ENCODE measurements at regions not wholly inside any gene's neighbourhood (a gene's known extent, or its start where the extent isn't known, plus 50 kb on each side); places are given as distances from the start of the nearest gene placed in this dataset.

DNA sequence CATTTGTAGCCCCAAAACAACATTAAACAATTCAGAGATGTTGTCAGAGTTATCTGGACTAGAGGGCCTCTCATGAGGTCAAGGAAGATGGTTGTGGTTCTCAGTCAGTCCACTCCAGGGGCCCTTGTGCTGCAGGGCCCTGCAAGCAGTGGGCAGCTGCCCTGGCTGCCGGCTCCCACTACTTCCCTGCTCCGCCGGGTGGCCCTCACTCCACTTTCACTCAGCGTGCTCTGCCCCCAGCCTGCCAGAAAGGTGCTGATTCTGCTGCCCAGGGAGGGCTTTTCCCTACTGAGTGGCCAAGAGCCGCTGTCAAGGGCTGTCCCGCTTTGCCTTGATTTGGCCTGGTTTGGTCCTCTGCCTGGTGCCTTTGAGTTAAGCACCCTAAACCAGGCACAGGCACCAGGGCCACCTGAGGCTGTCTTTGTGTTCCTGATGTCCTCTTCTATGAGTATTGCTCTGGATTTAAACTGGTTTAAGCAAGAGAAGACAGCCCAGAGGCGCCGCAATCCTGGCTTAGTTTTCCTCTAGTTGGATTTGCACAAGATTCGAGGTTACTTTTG lies 117.2 kb downstream of the GADD45G start:
- DNase-seq (ENCODE audit: low read depth, low spot score), result no peak

DNA sequence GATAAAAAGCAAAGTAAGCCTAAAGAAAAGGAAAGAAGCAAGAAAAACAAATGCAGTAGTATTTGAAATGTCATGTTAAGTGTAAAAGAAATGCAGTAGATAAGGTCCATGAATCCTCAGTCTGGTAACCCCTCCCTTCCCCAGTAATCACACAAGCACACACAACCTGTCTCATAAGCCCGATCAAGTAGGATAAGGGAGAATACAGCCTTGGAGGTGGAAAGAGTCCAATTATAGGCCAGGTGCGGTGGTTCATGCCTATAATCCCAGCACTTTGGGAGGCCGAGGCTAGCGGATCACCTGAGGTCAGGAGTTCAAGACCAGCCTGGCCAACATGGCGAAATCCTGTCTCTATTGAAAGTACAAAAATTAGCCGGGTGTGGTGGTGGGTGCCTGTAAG lies 117.9 kb downstream of the GADD45G start:
- DNase-seq (ENCODE audit: low read depth, low spot score), result no peak

DNA sequence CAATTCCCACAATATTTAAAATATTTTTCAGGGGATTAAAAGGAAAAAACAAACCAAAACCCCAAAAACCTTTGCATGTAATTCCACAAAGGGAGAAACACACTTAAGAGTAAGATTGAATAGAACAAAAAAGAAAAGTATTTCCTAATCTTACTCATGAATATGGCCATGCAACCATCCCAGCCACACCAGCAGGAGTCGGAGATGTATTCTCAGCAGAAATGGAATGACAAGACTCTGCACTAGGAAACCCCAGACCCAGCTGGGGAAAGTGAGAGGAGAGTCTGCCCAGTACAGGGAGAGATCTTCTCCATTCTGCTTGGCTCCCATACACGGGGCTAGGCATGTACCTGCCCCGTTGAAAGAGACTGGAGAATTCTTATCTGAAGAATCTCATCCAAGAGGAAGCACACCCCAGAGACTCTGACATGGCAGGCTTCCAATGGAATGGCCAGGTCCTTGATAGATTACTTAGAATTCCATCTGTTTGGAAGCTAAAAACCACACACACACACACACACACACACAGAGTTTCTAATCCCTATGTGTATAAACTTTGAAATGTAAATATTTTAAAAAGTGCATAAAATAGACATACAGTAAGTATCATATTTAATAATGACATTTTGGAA lies 118.8 kb downstream of the GADD45G start:
- DNase-seq (ENCODE audit: low read depth, low spot score), result no peak

DNA sequence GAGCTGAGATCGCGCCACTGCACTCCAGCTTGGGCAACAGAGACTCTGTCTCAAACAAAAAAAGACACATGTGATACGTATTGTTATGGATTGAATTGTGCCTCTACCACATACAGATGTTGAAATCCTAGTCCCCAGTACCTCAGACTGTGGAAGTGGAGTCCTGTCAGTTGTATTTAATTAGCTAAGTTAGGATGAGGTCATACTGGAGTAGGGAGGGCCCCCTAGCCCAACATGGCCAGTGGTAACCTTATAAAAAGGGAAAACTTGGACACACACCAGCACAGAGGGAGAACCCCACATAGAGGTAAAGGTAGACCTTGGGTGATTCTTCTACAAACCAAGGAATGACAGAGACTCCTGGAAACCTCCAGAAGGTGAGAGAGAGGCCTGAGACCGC lies 119.8 kb downstream of the GADD45G start:
- no peak for DNase-seq (ENCODE audit: low read depth, low spot score)

DNA sequence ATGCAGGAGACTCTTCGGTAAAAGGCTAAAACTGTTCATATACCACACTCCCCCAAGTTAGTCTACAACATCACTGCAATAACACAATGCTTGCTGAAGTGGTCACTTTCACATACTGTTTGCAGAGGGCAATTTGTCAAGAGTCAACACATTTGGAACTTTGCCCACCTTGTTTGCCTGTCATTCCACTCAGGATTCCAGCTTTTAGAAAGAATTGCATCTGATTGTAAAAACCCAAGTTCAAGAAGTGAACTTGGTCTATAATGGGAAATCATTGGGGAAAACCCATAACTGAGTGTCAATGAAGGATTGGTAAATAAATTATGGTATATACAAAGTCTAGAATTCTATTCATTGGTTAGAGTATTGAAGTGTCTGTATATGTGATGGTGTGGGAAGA lies 120.5 kb downstream of the GADD45G start:
- no peak for DNase-seq (ENCODE audit: low read depth, low spot score)

DNA sequence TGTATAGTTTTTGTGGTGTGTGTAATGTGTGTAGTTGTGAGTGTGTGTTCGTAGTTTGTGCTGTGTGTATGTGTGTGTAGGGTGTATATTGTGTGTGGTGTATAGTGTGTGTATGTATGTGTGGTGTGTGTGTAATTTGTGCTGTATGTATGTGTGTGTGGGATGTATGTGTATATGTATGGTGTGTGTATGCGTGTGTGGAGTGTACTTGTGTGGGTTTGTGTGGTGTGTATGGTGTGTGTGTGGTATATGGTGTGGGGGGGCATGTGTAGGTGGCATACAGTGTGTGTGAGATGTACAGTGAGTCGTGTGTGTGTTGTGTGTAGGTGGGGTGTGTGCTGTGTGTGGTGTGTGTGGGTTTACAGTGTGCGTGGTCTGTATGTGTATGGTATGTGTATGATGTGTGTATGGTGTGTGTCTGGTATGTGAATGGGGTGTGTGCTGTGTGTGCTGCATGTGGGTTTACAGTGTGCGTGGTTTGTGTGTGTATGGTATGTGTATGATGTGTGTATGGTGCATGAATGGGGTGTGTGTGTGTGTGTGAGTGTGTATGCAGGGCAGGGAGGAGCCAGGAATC lies 125.2 kb downstream of the GADD45G start:
- DNase-seq (ENCODE audit: low read depth, low spot score), result no peak

DNA sequence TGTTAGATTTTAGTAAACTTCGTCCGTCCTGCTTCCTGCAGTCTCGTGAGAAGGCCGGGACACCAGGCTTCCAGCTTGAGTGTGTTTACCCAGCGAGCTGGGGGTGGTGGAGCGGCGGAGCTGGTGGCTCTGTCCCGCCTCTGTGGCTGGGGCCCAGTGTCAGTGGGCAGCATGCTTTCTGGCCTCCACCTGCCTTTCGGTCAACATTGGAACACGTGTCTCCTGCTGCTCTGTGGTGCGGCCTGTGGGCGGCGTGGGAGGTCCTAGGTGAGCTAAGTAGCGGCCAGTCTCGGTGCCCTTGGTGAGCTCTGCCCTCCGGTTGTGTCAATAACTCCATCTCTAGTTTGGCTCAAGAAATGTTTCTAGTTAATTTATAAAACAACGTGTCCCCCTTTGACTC lies 125.9 kb downstream of the GADD45G start:
- no peak for DNase-seq (ENCODE audit: low read depth, low spot score)

DNA sequence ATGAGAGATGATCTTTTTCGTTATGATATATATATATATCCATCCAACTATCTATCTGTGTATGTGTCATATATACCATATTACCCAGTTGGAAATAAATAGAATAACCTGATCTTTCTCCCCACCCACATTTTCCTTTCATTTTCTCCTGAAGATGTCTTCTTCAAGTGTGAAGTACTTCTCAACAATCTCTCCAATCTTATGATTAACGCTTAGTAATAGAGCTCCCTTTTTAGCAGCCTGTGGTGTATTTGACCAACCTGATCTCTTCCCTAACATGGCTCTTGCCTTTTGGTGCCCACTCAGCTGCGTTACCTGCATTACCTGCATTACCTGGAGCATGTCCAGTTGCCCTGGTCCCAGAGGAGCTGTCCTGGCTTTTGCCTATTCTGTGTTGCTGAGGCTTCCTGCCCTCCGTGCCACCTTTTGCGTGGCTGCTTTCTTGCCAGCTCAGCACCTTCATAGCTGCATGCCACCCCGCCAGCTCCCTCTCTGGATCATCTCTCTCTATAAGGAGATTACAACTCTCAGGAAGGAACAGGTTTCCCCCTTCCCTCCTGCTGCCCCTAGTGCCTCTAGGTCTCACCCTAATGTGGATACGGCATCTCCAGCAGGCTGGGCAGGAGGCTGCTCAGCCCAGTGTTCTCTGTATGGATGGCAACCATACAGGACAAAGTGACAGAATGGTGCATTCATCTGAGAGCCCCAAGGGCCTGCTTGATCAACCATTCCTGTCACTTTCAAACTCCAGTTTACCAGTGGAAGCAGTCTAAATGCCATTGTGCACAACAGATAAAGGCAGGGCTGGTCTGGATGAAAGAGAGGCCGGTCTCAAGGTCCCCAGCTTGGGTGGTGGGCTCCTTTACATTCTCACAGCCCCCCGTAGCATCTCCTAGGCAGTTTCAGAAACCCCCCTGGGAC lies 126.7 kb downstream of the GADD45G start:
- no peak for DNase-seq (ENCODE audit: low read depth, low spot score)

DNA sequence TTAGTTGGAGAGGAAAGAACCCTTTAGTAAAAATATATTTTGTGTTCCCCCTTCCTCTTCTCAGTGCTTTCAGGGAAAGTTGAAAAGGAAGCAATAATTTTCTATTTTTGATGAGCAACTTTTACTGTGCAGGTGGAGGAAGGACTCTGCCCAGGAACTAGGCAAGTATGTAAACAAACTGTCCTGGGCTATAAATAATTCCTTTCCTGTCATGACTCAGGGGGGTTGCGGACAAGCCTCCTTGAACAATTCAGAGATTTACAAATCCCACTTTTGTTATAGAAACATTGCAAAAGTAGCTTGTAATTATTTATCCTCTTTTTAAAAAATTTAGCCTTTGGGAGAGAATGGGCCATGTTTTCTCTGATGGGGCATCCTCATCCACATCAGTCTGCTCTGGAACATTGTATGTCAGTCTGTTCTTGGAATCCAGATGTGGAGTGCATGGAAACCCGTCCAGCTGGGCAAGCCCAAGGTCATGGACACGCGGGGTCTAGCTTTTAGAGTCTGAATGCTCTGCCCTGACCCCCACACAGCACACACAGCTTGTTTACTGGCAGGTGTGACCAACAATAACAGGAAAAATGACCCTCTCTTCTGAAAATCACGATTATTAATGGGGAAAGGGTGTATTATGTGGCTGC lies 127.6 kb downstream of the GADD45G start:
- no peak for DNase-seq (ENCODE audit: low read depth, low spot score)

DNA sequence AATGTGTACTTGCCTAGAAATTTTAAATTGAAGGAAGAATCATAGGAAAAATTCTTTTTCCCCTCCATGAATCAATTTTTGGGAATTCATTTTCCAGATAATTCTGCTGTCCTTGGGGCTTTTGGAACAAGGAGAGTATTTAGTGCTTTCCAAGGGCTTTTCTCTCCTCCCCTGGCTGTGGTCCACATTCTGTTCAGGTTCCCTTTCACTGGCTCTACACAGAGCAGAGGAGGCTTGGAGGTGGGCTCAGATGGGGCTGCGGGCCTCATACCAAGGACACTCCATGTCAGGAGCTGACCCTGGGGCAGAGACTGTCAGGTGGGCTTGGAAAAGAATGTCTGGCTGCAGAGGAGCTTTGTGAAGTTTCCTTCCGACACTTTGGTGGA lies 128.1 kb downstream of the GADD45G start:
- DNase-seq (ENCODE audit: low read depth, low spot score), result no peak

DNA sequence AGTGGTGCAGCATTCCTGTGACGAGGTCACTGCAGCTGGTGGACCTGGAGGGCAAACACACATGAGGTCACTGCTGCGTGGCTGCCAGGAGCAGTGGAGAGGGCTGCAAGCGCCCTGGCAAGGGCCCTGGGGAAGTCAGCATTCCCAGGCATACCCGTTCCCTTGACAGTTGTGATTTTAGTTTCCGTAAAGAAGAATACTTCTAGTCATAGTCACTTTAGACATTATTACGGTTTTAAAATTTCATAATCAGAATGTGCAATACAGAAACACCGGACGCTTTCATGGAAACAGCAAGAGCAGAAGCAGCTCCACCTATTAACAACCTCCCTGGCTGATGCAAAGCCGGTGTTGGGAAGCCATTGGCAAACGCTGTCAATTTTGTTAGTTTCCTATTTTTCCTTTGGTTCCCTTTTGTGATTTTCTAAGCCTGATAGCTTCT lies 129.8 kb downstream of the GADD45G start:
- DNase-seq (ENCODE audit: low read depth, low spot score), result no peak

DNA sequence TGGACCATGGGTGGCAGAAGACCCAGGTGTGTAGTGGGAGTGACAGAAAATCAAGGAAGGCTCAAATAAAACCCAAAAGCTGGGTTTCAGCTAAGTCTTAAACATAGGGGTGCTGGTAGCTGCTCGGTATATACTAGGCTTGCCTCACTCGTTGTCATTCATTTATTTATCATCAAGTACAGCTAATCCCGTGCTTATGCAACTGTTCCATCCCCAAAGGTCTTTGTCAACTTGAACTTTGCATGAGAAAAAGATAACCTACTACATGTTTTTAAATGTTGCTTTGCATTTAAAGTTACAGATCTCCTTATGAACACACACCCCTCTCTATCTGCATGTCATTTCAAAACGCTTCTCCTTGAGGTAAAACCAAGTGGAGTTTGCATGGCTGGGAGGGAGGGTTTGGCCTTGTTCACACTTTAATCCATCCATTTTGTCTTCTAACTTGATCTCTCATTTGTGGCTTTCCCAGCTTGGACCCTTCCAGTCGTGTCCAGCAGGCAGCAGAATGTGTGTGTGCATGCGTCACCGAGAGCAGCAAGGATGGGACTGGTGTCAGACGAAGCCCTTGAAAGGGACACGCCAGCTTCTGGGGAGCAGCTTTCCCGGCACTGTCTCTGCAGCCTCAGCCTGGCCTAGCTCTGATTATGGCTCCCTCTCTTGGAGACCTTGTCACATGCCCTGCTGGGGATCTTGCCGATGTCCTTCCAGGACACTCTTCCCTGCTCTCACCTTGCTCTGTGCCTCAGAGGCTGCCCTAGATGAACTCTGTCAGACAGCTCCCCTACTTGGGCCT lies 133.5 kb downstream of the GADD45G start:
- DNase-seq (ENCODE audit: low read depth, low spot score), result peak; percentile 20

DNA sequence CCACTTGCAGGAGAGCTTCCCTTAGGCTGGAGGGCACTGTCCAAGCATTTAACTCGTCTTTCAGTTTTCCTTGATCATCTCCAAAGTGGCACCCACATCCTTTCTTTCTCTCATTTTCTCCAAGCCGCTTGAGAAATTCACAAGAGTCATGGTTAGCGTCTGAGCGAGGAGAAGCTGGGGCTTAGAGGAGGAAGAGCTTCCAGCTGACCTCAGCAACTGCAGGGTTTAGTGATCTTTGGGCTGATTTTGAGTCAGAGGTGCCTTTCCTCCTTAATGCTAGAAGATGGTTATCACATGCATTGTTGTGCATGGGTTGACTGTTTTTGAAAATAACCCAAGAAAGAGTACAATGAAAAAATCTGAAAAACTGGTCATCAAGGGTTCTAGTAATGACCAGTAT lies 134.7 kb downstream of the GADD45G start:
- DNase-seq (ENCODE audit: low read depth, low spot score), result no peak

DNA sequence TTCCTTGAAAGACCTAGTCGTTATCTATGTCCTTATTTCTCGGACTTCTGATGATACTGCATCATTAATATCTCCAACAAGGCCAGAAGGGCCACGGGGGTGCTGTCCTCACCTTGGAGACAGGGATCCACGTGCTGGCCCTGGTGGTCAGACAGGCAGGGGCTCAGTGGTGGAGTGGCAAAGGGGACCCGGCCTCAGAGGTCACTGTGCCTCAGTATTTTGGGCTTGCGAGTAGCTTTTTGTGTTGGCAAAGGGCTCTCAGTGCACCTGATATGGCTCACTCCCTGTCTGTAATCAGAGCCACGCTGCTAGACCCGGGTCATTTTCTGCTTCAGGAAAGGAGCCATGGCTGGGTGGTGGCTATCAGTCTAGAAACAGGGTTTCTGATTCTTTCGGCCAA lies 135.1 kb downstream of the GADD45G start:
- no peak for DNase-seq (ENCODE audit: low read depth, low spot score)

DNA sequence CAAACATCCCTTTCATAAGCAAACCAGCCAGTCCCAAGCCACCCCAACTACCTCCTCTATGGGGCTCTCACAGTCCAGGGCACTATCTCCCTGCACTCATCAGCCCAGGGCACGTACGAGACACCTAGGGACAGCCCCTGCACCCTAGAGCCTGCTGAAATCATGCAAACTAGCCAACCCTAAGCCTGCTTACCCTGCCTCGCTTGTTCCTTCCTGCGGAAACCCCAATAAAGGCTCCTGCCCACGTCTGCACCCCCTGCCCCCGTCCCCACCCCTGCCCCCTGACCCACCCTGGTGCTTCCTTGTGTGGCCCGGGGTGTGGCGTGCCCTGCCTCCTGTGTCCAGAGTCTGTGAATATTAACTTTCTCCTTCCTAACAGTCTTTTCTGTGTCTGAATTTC lies 135.9 kb downstream of the GADD45G start:
- no peak for DNase-seq (ENCODE audit: low read depth, low spot score)

DNA sequence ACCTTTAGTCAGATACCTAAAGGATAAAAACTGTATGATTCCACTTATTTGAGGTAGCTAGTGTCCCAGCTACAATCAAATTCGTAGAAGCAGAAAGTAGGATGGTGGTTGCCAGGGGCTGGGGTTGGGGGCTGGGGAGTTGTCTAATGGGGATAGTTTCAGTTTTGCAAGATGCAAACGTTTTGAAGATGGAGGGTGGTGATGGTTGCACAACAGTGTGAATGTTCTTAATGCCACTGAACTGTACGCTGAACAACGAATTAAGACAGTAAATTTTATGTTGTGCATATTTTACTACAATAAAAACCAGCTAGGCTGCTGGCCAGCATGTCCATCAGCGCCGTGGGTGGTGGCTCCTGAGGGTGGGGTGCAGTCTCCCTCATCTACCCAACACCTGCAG lies 137.8 kb downstream of the GADD45G start:
- no peak for DNase-seq (ENCODE audit: low read depth, low spot score)

DNA sequence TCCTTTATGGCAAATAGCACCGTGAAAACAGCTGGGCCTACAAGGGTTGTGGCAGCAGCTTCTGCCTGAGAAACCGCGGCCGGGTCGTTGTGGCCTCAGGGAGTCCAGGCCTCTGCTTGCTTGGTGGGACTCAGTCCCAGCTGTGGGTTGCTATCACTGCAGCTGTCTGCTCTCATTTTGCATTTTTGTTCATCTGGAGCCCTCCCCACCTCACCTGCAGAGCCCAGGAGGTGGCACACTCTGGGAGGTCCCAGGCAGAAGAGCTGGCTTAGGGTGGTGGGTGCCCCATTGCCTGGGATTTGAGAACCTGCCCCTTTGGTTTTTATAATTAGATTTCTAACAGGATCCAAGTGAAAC lies 138.4 kb downstream of the GADD45G start:
- DNase-seq (ENCODE audit: low read depth, low spot score), result no peak

DNA sequence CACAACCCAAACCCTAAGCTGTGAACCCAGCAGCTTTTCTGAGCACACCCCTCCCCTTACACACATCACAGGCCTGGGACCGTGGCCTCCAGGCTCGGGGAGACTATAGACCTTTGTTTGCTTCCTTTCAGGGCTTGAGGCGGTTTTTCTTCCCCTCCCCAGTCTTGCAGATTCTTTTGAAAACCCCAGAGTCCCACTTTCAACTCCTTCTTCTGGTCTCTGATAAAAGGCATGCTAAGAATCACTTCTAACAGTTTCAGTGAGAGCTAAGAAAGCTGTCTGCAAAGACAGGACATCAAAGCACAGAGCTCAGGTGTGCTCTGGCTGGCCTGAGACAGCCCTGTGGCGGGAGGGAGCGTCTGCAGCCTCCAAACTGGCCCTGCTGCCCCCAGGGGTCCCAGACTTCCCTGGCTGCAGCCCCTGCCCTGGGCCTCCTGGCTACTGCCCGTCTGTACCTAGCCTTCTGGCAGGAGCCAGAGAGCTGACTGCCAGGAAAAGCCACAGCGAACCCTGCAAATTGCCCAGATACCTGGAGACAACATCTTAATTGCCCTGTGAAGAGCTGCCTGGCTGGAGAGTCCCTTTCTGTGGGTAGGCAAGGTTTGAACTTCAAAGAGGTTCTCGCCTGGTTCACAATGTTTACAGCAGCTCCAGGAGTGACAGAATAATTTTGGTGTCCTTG lies 138.9 kb downstream of the GADD45G start:
- no peak for DNase-seq (ENCODE audit: low read depth, low spot score)

DNA sequence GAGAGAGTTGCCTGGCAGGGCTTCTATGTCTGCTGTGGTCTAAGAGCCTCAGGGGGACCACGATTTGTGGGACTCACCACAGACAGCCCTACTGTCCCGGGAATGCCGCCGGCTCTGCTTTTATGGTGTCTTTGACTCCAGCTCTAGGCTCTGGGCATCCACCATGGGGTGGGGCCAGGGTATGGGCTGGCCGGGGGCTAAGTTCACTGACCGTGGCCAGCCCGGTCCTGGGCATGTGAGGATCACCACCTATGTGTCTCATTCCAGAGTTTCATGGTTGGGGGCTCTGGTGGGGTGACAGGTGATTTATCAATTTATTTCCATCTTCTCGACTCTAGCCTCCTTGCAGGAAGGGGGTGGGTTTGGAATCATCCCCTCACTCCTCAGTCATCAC lies 139.4 kb downstream of the GADD45G start:
- no peak for DNase-seq (ENCODE audit: low read depth, low spot score)

DNA sequence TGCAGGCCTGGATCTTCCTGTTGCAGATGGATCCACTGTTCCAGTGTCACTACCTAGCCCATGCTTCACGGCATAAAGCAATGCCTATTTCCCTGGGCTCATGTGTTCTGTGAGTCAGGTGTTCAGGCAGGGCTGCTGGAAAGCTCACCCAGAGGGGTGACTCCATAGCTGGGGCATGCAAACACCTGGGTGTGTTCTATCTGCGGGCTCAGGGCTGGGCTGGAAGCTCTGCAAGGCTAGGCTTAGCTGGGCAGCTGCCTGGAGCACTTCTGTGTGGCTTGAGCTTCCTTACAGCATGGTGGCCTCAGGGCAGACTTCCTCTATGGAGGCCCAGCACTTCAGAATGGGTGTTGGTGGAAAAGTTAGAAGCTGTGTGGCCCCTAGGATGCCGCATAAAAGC lies 139.9 kb downstream of the GADD45G start:
- DNase-seq (ENCODE audit: low read depth, low spot score), result no peak
